GM12878 (cell line): ENCODE measurements at regions not wholly inside any gene's neighbourhood (a gene's known extent, or its start where the extent isn't known, plus 50 kb on each side); places are given as distances from the start of the nearest gene placed in this dataset.

Source experiments
- ATAC-seq: fragments of 200-7000 bp; cut with Tn5 transposase; 3 replicates; pipeline ENCODE4 v1.9.1; 2020; ENCODE audit warnings: mild to moderate bottlenecking, moderate library complexity
- BruUV-seq: library from RNA; stranded (reverse); fragments of 400-500 nt; replicated peaks from 2 replicates; lab custom pipeline; 2021; lab: Mats Ljungman, UMichigan
- CTCF ChIA-PET: fragments of 300-600 bp; sonication (Branson Sonifier 250); formaldehyde crosslinking; extraction: SDS; loops from one replicate; lab custom pipeline; 2021; ENCODE audit warnings: inconsistent platforms; lab: Yijun Ruan, JAX
- POLR2A ChIA-PET: fragments of 350-600 bp; formaldehyde crosslinking; extraction: SDS; loops from one replicate; lab custom pipeline; 2021; ENCODE audit warnings: inconsistent platforms; lab: Charles Lee
- RAD21 ChIA-PET: fragments of 300-600 bp; sonication (Branson Sonifier 250); formaldehyde crosslinking; loops from one replicate; lab custom pipeline; 2023; ENCODE audit warnings: antibody characterized with exemption; ENCODE audit not compliant: unreplicated experiment; lab: Charles Lee
- SMC1A ChIA-PET: fragments of 300-600 bp; sonication (Branson Sonifier 250); formaldehyde crosslinking; loops from one replicate; lab custom pipeline; 2023; ENCODE audit not compliant: unreplicated experiment, uncharacterized antibody; lab: Charles Lee
- DNase-seq: peaks from one replicate; pipeline ENCODE4 v3.0.0-alpha.2; 2011; ENCODE audit warnings: low read depth, low spot score
- FAIRE-seq: peaks from 3 replicates; lab custom pipeline; 2011; peaks lifted over from hg19 to GRCh38; lab: Jason Lieb, UNC
- H2AFZ ChIP-seq: 2 replicates; pipeline ENCODE4 v1.6.0; 2011; ENCODE audit warnings: low read depth, low read length, control low read depth; ENCODE audit not compliant: control insufficient read depth
- H3K27ac ChIP-seq: 2 replicates; pipeline ENCODE4 v1.5.1; 2011; ENCODE audit warnings: control low read depth; ENCODE audit not compliant: control insufficient read depth, insufficient read depth
- H3K27me3 ChIP-seq, 2 experiments: replicated peaks in 1 of 2; 2 replicates each; pipeline versions ENCODE4 v1.6.0 to v1.6.1; 2011; ENCODE audit warnings: low read length in 1 of 2; ENCODE audit not compliant: control insufficient read depth in 2 of 2, insufficient read depth in 2 of 2
- H3K36me3 ChIP-seq, 2 experiments: 2 replicates each; pipeline ENCODE4 v1.5.1; 2011; ENCODE audit warnings: low read length in 1 of 2; ENCODE audit not compliant: control insufficient read depth in 2 of 2, insufficient read depth in 2 of 2
- H3K4me1 ChIP-seq: 2 replicates; pipeline ENCODE4 v1.6.1; 2011; ENCODE audit warnings: mild to moderate bottlenecking, low read length, moderate library complexity, mixed read lengths; ENCODE audit not compliant: control insufficient read depth, insufficient read depth
- H3K4me2 ChIP-seq: 2 replicates; pipeline ENCODE4 v1.6.0; 2011; ENCODE audit warnings: control low read depth; ENCODE audit not compliant: control insufficient read depth, insufficient read depth
- H3K4me3 ChIP-seq: fragments of 200-600 bp; sonication (generic); 2 replicates; pipeline ENCODE4 v1.5.1; 2016
- H3K79me2 ChIP-seq: 2 replicates; pipeline ENCODE4 v1.6.0; 2011; ENCODE audit warnings: low read length; ENCODE audit not compliant: control insufficient read depth, insufficient read depth
- H3K9ac ChIP-seq: 2 replicates; pipeline ENCODE4 v1.8.0; 2011; ENCODE audit warnings: low read length, control low read depth, mixed read lengths; ENCODE audit not compliant: control insufficient read depth, insufficient read depth
- H3K9me3 ChIP-seq: replicated peaks from 3 replicates; pipeline ENCODE4 v1.5.1; 2011; ENCODE audit warnings: mild to moderate bottlenecking, low read length; ENCODE audit not compliant: control insufficient read depth, insufficient read depth
- H4K20me1 ChIP-seq: 2 replicates; pipeline ENCODE4 v1.6.0; 2011; ENCODE audit not compliant: control insufficient read depth, insufficient read depth
- CBX3 ChIP-seq: fragments of 200-600 bp; sonication (generic); IDR thresholded peaks from 2 replicates; pipeline ENCODE4 v1.6.1; 2016; ENCODE audit warnings: low read depth, borderline replicate concordance
- CBX5 ChIP-seq: sonication (generic); IDR thresholded peaks from 2 replicates; pipeline ENCODE4 v1.6.1; 2016; ENCODE audit warnings: low read depth, moderate library complexity, mild to moderate bottlenecking, inconsistent platforms
- ESRRA ChIP-seq: IDR thresholded peaks from 2 replicates; pipeline ENCODE4 v1.6.1; 2012; ENCODE audit warnings: mild to moderate bottlenecking, low read length, improper control_type of control experiment
- IKZF2 ChIP-seq, 2 experiments: fragments of 450-650 bp; IDR thresholded peaks; 2 replicates each; pipeline ENCODE4 v1.6.1; 2017; ENCODE audit warnings: mild to moderate bottlenecking in 2 of 2, moderate library complexity in 2 of 2
- NFIC ChIP-seq: IDR thresholded peaks from 2 replicates; pipeline ENCODE4 v1.6.1; 2012; ENCODE audit warnings: low read depth, mild to moderate bottlenecking, inconsistent platforms, low read length, moderate library complexity
- NFXL1 ChIP-seq: fragments of 450-650 bp; IDR thresholded peaks from 2 replicates; pipeline ENCODE4 v1.6.1; 2017; ENCODE audit warnings: antibody characterized with exemption, mild to moderate bottlenecking, borderline replicate concordance
- NFYB ChIP-seq: IDR thresholded peaks from 2 replicates; pipeline ENCODE4 v1.6.1; 2011; ENCODE audit warnings: low read depth, mild to moderate bottlenecking, low read length, improper control_type of control experiment, moderate library complexity; ENCODE audit not compliant: insufficient read depth
- RUNX3 ChIP-seq: IDR thresholded peaks from 2 replicates; pipeline ENCODE4 v1.6.1; 2012; ENCODE audit warnings: low read length, inconsistent platforms
- TARDBP ChIP-seq: IDR thresholded peaks from 2 replicates; pipeline ENCODE4 v1.6.1; 2016; ENCODE audit warnings: borderline replicate concordance
- TCF3 ChIP-seq: IDR thresholded peaks from 2 replicates; pipeline ENCODE4 v1.6.1; 2012; ENCODE audit warnings: low read depth, mild to moderate bottlenecking, low read length, borderline replicate concordance; ENCODE audit not compliant: insufficient read depth
- ZNF384 ChIP-seq: IDR thresholded peaks from 2 replicates; pipeline ENCODE4 v1.6.1; 2012; ENCODE audit warnings: low read depth, mild to moderate bottlenecking, low read length, improper control_type of control experiment, borderline replicate concordance
- WGBS: methylation state at CpG from one replicate; pipeline ENCODE4 v1.1.6; 2016; ENCODE audit warnings: low lambda C conversion rate; ENCODE audit not compliant: insufficient replicate concordance, insufficient coverage; ENCODE audit errors: missing lambda C conversion rate; 5-methylcytosine and 5-hydroxymethylcytosine counted together
- in situ Hi-C: fragments of 300-500 bp; cut with MboI; formaldehyde crosslinking; loops from 9 replicates; pipeline ENCODE4 v1.14.3; 2018; ENCODE audit warnings: mixed read lengths
- intact Hi-C: fragments of 100-400 bp; cut with micrococcal nuclease; formaldehyde crosslinking; loops from one replicate; pipeline ENCODE4 v1.14.2; 2022; ENCODE audit not compliant: unreplicated experiment
- TF ChIP-seq, protein P1 (sequence below): IDR thresholded peaks from 2 replicates; pipeline ENCODE4 v1.6.1; 2011; ENCODE audit warnings: low read depth, low read length, improper control_type of control experiment, borderline replicate concordance
- TF ChIP-seq, protein P2 (sequence below), 3 experiments: IDR thresholded peaks in 2 of 3; conservative IDR thresholded peaks in 1 of 3; 2 replicates each; pipeline ENCODE4 v1.5.1; 2011; ENCODE audit warnings: low read depth in 3 of 3, low read length in 3 of 3, mild to moderate bottlenecking in 3 of 3, control low read depth in 2 of 3, moderate library complexity in 2 of 3, inconsistent platforms in 1 of 3, mixed read lengths in 1 of 3; ENCODE audit not compliant: control insufficient read depth in 2 of 3, insufficient read depth in 1 of 3; ENCODE audit errors: extremely low read depth in 1 of 3
- TF ChIP-seq, protein P3 (sequence below): fragments of 450-650 bp; IDR thresholded peaks from 2 replicates; pipeline ENCODE4 v1.6.1; 2018; ENCODE audit warnings: borderline replicate concordance, mild to moderate bottlenecking; ENCODE audit not compliant: partially characterized antibody
- TF ChIP-seq, protein P4 (sequence below): IDR thresholded peaks from 2 replicates; pipeline ENCODE4 v1.6.1; 2012; ENCODE audit warnings: low read depth, low read length, improper control_type of control experiment

DNA sequence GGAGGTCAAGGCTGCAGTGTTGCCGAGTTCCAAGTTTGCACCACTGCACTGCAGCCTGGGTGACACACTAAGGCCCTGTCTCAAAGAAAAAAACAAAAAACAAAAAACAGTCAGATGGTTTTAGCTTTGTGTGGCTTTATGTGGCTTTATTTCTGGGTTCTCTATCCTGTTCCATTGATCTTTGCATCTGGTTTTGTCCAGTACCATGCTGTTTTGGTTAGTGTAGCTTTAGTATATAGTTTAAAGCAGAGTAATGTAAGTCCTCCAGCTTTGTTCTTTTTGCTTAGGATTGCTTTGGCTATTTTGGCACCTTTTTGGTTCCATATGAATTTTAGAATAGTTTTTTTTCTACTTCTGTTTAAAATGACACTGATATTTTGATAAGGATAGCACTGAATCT is 225.5 kb downstream of the HDGFL1 start:
- ATAC-seq (no peak), DNase-seq (no peak), FAIRE-seq (no peak)
- in situ Hi-C loops, result no loop called here
- H3K4me3 ChIP-seq, result no peak overlapping the region
- H3K27me3 ChIP-seq, result no peaks in the 10 kb centered on the region
- BruUV-seq, result no TSS peak
- H3K9ac ChIP-seq, result no peak overlapping the region
- no peak overlapping the region for H3K4me2 ChIP-seq
- no peaks in the 10 kb centered on the region for H3K4me1 ChIP-seq
- no peaks in the 10 kb centered on the region for H3K79me2 ChIP-seq
- intact Hi-C loops, result no loop called here
- no peak overlapping the region for H3K27ac ChIP-seq
- ChIA-PET POLR2A (no interaction called here), RAD21 (no interaction called here), CTCF (no interaction called here), SMC1A (no interaction called here)
- WGBS, result 0% methylated on average over 1 of the region's 1 CpG
- H2AFZ ChIP-seq, result no peak overlapping the region
- H3K36me3 ChIP-seq, result no peaks in the 10 kb centered on the region
- no peaks in the 10 kb centered on the region for H4K20me1 ChIP-seq
- H3K9me3 ChIP-seq, result no peaks in the 10 kb centered on the region; the same call in 2 of the 3 replicates
- TF ChIP-seq, protein P1, sequence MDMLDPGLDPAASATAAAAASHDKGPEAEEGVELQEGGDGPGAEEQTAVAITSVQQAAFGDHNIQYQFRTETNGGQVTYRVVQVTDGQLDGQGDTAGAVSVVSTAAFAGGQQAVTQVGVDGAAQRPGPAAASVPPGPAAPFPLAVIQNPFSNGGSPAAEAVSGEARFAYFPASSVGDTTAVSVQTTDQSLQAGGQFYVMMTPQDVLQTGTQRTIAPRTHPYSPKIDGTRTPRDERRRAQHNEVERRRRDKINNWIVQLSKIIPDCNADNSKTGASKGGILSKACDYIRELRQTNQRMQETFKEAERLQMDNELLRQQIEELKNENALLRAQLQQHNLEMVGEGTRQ, result no peak
- TF ChIP-seq, protein P2, sequence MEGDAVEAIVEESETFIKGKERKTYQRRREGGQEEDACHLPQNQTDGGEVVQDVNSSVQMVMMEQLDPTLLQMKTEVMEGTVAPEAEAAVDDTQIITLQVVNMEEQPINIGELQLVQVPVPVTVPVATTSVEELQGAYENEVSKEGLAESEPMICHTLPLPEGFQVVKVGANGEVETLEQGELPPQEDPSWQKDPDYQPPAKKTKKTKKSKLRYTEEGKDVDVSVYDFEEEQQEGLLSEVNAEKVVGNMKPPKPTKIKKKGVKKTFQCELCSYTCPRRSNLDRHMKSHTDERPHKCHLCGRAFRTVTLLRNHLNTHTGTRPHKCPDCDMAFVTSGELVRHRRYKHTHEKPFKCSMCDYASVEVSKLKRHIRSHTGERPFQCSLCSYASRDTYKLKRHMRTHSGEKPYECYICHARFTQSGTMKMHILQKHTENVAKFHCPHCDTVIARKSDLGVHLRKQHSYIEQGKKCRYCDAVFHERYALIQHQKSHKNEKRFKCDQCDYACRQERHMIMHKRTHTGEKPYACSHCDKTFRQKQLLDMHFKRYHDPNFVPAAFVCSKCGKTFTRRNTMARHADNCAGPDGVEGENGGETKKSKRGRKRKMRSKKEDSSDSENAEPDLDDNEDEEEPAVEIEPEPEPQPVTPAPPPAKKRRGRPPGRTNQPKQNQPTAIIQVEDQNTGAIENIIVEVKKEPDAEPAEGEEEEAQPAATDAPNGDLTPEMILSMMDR (IDR thresholded peaks at IDR 0.05 in 2 of 3, conservative IDR thresholded peaks at IDR 0.05 in 1 of 3; ENCODE audit: control insufficient read depth in 2 of 3, extremely low read depth in 1 of 3, insufficient read depth in 1 of 3, low read depth in 3 of 3, low read length in 3 of 3), result no peak
- TF ChIP-seq NFYB, result no peak
- TF ChIP-seq CBX5, result no peak
- TF ChIP-seq NFXL1, result no peak
- no peak for TF ChIP-seq ESRRA
- TF ChIP-seq NFIC, result no peak
- TF ChIP-seq CBX3, result no peak
- TF ChIP-seq, protein P3, sequence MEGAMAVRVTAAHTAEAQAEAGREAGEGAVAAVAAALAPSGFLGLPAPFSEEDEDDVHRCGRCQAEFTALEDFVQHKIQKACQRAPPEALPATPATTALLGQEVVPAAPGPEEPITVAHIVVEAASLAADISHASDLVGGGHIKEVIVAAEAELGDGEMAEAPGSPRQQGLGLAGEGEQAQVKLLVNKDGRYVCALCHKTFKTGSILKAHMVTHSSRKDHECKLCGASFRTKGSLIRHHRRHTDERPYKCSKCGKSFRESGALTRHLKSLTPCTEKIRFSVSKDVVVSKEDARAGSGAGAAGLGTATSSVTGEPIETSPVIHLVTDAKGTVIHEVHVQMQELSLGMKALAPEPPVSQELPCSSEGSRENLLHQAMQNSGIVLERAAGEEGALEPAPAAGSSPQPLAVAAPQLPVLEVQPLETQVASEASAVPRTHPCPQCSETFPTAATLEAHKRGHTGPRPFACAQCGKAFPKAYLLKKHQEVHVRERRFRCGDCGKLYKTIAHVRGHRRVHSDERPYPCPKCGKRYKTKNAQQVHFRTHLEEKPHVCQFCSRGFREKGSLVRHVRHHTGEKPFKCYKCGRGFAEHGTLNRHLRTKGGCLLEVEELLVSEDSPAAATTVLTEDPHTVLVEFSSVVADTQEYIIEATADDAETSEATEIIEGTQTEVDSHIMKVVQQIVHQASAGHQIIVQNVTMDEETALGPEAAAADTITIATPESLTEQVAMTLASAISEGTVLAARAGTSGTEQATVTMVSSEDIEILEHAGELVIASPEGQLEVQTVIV, result no peak
- TF ChIP-seq ZNF384, result no peak
- no peak for TF ChIP-seq TARDBP
- no peak for TF ChIP-seq IKZF2 (IDR thresholded peaks at IDR 0.05)
- TF ChIP-seq RUNX3, result no peak
- TF ChIP-seq TCF3, result no peak
- TF ChIP-seq, protein P4, sequence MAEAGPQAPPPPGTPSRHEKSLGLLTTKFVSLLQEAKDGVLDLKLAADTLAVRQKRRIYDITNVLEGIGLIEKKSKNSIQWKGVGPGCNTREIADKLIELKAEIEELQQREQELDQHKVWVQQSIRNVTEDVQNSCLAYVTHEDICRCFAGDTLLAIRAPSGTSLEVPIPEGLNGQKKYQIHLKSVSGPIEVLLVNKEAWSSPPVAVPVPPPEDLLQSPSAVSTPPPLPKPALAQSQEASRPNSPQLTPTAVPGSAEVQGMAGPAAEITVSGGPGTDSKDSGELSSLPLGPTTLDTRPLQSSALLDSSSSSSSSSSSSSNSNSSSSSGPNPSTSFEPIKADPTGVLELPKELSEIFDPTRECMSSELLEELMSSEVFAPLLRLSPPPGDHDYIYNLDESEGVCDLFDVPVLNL, result no peak
